GM12891 (cell line): ENCODE measurements at regions not wholly inside any gene's neighbourhood (a gene's known extent, or its start where the extent isn't known, plus 50 kb on each side); places are given as distances from the start of the nearest gene placed in this dataset.

Experiments
- DNase-seq: peaks from one replicate; pipeline ENCODE4 v3.0.0; 2011; ENCODE audit warnings: low spot score; ENCODE audit not compliant: insufficient read length
- FAIRE-seq: peaks from 2 replicates; lab custom pipeline; 2011; peaks lifted over from hg19 to GRCh38; lab: Jason Lieb, UNC
- PAX5 ChIP-seq: IDR thresholded peaks from 2 replicates; pipeline ENCODE4 v1.6.1; 2011; ENCODE audit warnings: low read length, moderate library complexity, mild to moderate bottlenecking; ENCODE audit not compliant: insufficient read depth, severe bottlenecking
- POLR2A ChIP-seq: IDR thresholded peaks from 2 replicates; pipeline ENCODE4 v1.6.1; 2011; ENCODE audit warnings: low read depth, low read length, control low read depth
- POLR2AphosphoS5 ChIP-seq: IDR thresholded peaks from 2 replicates; pipeline ENCODE4 v1.6.1; 2011; ENCODE audit warnings: low read depth, low read length, control low read depth
- POU2F2 ChIP-seq: IDR thresholded peaks from 2 replicates; pipeline ENCODE4 v1.6.1; 2011; ENCODE audit warnings: low read depth, mild to moderate bottlenecking, control low read depth, low read length, moderate library complexity
- SPI1 ChIP-seq: IDR thresholded peaks from 2 replicates; pipeline ENCODE4 v1.6.1; 2011; ENCODE audit warnings: low read depth, low read length, control low read depth
- TAF1 ChIP-seq: IDR thresholded peaks from 2 replicates; pipeline ENCODE4 v1.6.1; 2011; ENCODE audit warnings: low read depth, low read length, control low read depth

GRCh38 chr4:32119907-32120306 lies 1399.7 kb downstream of the PCDH7 start:
- TF ChIP-seq POU2F2 (no peak), SPI1 (no peak), TAF1 (no peak), PAX5 (no peak), POLR2A (no peak), POLR2AphosphoS5 (no peak)
- DNase-seq, result no peak

GRCh38 chr4:32128549-32128948 lies 1408.4 kb downstream of the PCDH7 start:
- TF ChIP-seq POLR2AphosphoS5 (no peak), TAF1 (no peak), SPI1 (no peak), PAX5 (no peak), POLR2A (no peak), POU2F2 (no peak)
- DNase-seq (no peak), FAIRE-seq (no peak)

More at GRCh38 chr4:32119907-32120306, 1399.7 kb downstream of the PCDH7 start:
- FAIRE-seq, result no peak

GRCh38 chr4:32129967-32130366 lies 1409.8 kb downstream of the PCDH7 start:
- no peak for TF ChIP-seq POLR2AphosphoS5
- no peak for TF ChIP-seq SPI1
- no peak for TF ChIP-seq POLR2A
- TF ChIP-seq PAX5, result no peak
- TF ChIP-seq POU2F2, result no peak
- TF ChIP-seq TAF1, result no peak
- DNase-seq, result no peak
- FAIRE-seq, result no peak

- TF ChIP-seq POLR2AphosphoS5 (no peak), PAX5 (no peak), POU2F2 (no peak), SPI1 (no peak), POLR2A (no peak), TAF1 (no peak)
- DNase-seq (no peak), FAIRE-seq (no peak)
Observed at GRCh38 chr4:32133141-32133540, 1413.0 kb downstream of the PCDH7 start.

GRCh38 chr4:32133734-32134133 lies 1413.6 kb downstream of the PCDH7 start:
- DNase-seq, result no peak
- no peak for TF ChIP-seq SPI1
- no peak for TF ChIP-seq POLR2A
- no peak for TF ChIP-seq PAX5
- FAIRE-seq, result no peak

GRCh38 chr4:32135642-32136041 lies 1415.5 kb downstream of the PCDH7 start:
- no peak for TF ChIP-seq POLR2A
- TF ChIP-seq POLR2AphosphoS5, result no peak
- no peak for TF ChIP-seq SPI1
- TF ChIP-seq POU2F2, result no peak
- TF ChIP-seq PAX5, result no peak
- TF ChIP-seq TAF1, result no peak
- DNase-seq (no peak), FAIRE-seq (no peak)

GRCh38 chr4:32136081-32136787 lies 1416.1 kb downstream of the PCDH7 start:
- DNase-seq (no peak), FAIRE-seq (no peak)
- no peak for TF ChIP-seq POLR2A
- no peak for TF ChIP-seq POLR2AphosphoS5
- TF ChIP-seq PAX5, result no peak
- no peak for TF ChIP-seq POU2F2
- no peak for TF ChIP-seq TAF1
- no peak for TF ChIP-seq SPI1

GRCh38 chr4:32140636-32141035 lies 1420.5 kb downstream of the PCDH7 start:
- FAIRE-seq (no peak), DNase-seq (no peak)
- no peak for TF ChIP-seq POU2F2
- TF ChIP-seq TAF1, result no peak
- no peak for TF ChIP-seq SPI1
- no peak for TF ChIP-seq POLR2A
- no peak for TF ChIP-seq POLR2AphosphoS5
- no peak for TF ChIP-seq PAX5

- DNase-seq, result no peak
- no peak for FAIRE-seq
- no peak for TF ChIP-seq SPI1
- no peak for TF ChIP-seq TAF1
- TF ChIP-seq PAX5, result no peak
- TF ChIP-seq POLR2AphosphoS5, result no peak
- no peak for TF ChIP-seq POLR2A
- no peak for TF ChIP-seq POU2F2
Observed at GRCh38 chr4:32142075-32142474, 1421.9 kb downstream of the PCDH7 start.

GRCh38 chr4:32145987-32146386 lies 1425.8 kb downstream of the PCDH7 start:
- no peak for TF ChIP-seq PAX5
- FAIRE-seq, result no peak
- no peak for DNase-seq
